GM12875 (cell line): ENCODE measurements at regions not wholly inside any gene's neighbourhood (a gene's known extent, or its start where the extent isn't known, plus 50 kb on each side); places are given as distances from the start of the nearest gene placed in this dataset.
A peak's percentile ranks its signal among the peaks of the same experiment; 100 is the strongest.

Source experiments
- H3K4me3 ChIP-seq: one replicate; pipeline ENCODE4 v1.5.1; 2011; ENCODE audit warnings: low read depth, low read length, control low read depth
- CTCF ChIP-seq: IDR thresholded peaks from 2 replicates; pipeline ENCODE4 v1.5.1; 2011; ENCODE audit warnings: low read depth, mild to moderate bottlenecking, control low read depth, inconsistent platforms, low read length, moderate library complexity, borderline replicate concordance; ENCODE audit not compliant: insufficient read depth

GRCh38 chrX:137227151-137227550 lies 193.4 kb upstream of the GPR101 start:
- no peak for TF ChIP-seq CTCF
- H3K4me3 ChIP-seq = no peak overlapping the region

GRCh38 chrX:137215467-137215866 lies 181.7 kb upstream of the GPR101 start:
- no peak for TF ChIP-seq CTCF
- no peak overlapping the region for H3K4me3 ChIP-seq

- TF ChIP-seq CTCF = no peak
- H3K4me3 ChIP-seq = no peak overlapping the region
Measured at GRCh38 chrX:137212078-137212632, 178.4 kb upstream of the GPR101 start.

GRCh38 chrX:137198040-137198439 lies 164.2 kb upstream of the GPR101 start:
- no peak overlapping the region for H3K4me3 ChIP-seq
- TF ChIP-seq CTCF = no peak

- H3K4me3 ChIP-seq = no peak overlapping the region
- TF ChIP-seq CTCF = no peak
Measured at GRCh38 chrX:137195991-137196390, 162.2 kb upstream of the GPR101 start.

- H3K4me3 ChIP-seq = no peak overlapping the region
- no peak for TF ChIP-seq CTCF
Measured at GRCh38 chrX:137195296-137195695, 161.5 kb upstream of the GPR101 start.

- no peak overlapping the region for H3K4me3 ChIP-seq
- peak; percentile 59 for TF ChIP-seq CTCF
Measured at GRCh38 chrX:137194164-137194563, 160.4 kb upstream of the GPR101 start.
